ENCODE measurements at regions not wholly inside any gene's neighbourhood (a gene's known extent, or its start where the extent isn't known, plus 50 kb on each side); places are given as distances from the start of the nearest gene placed in this dataset.

- TF ChIP-seq CTCF (conservative IDR thresholded peaks at IDR 0.05) (no peak), ZFX (IDR thresholded peaks at IDR 0.05) (no peak)
- no peak overlapping the region for H3K27ac ChIP-seq
These were observed 81.3 kb upstream of the ASCC3 start for GRCh38 chr6:100962466-100962865.

GRCh38 chr6:100965067-100965466, 83.9 kb upstream of the ASCC3 start:
- H3K27ac ChIP-seq = no peak overlapping the region
- TF ChIP-seq CTCF (conservative IDR thresholded peaks at IDR 0.05) (no peak), ZFX (IDR thresholded peaks at IDR 0.05) (no peak)

GRCh38 chr6:100968949-100969348, 87.8 kb upstream of the ASCC3 start:
- H3K27ac ChIP-seq = no peak overlapping the region
- TF ChIP-seq ZFX (IDR thresholded peaks at IDR 0.05) (no peak), CTCF (conservative IDR thresholded peaks at IDR 0.05) (no peak)

GRCh38 chr6:100979267-100979666, 98.1 kb upstream of the ASCC3 start:
- no peak for TF ChIP-seq CTCF (conservative IDR thresholded peaks at IDR 0.05)
- TF ChIP-seq ZFX (IDR thresholded peaks at IDR 0.05) = no peak
- no peak overlapping the region for H3K27ac ChIP-seq

- H3K27ac ChIP-seq = no peak overlapping the region
These were observed 99.8 kb upstream of the ASCC3 start for GRCh38 chr6:100980949-100981348.

GRCh38 chr6:100986921-100987320, 105.8 kb upstream of the ASCC3 start:
- no peak overlapping the region for H3K27ac ChIP-seq
- no peak for TF ChIP-seq CTCF (conservative IDR thresholded peaks at IDR 0.05)
- no peak for TF ChIP-seq ZFX (IDR thresholded peaks at IDR 0.05)

More at GRCh38 chr6:100980949-100981348, 99.8 kb upstream of the ASCC3 start:
- TF ChIP-seq ZFX (IDR thresholded peaks at IDR 0.05) = no peak

GRCh38 chr6:100987556-100987955, 106.4 kb upstream of the ASCC3 start:
- no peak overlapping the region for H3K27ac ChIP-seq
- TF ChIP-seq CTCF (conservative IDR thresholded peaks at IDR 0.05) (no peak), ZFX (IDR thresholded peaks at IDR 0.05) (no peak)

- TF ChIP-seq ZFX (IDR thresholded peaks at IDR 0.05) = no peak
- no peak for TF ChIP-seq CTCF (conservative IDR thresholded peaks at IDR 0.05)
- no peak overlapping the region for H3K27ac ChIP-seq
These were observed 107.4 kb upstream of the ASCC3 start for GRCh38 chr6:100988391-100988984.

All from C4-2B (cell line).